SU-DHL-6 (cell line): ENCODE measurements at regions not wholly inside any gene's neighbourhood (a gene's known extent, or its start where the extent isn't known, plus 50 kb on each side); places are given as distances from the start of the nearest gene placed in this dataset.

Source experiments
- H2AFZ ChIP-seq: fragments of 200-600 bp; sonication (generic); 2 replicates; pipeline ENCODE4 v1.6.1; 2014; ENCODE audit warnings: low read depth, mild to moderate bottlenecking, moderate library complexity, mixed read lengths, antibody characterized with exemption, low read length; ENCODE audit not compliant: severe bottlenecking
- H3F3A ChIP-seq: fragments of 200-600 bp; shearing (Covaris generic); 2 replicates; pipeline ENCODE4 v1.6.0; 2016; ENCODE audit warnings: antibody characterized with exemption, mild to moderate bottlenecking; ENCODE audit not compliant: insufficient read depth
- H3K27ac ChIP-seq: fragments of 200-600 bp; sonication (generic); 2 replicates; pipeline ENCODE4 v1.5.1; 2016; ENCODE audit warnings: low read depth, mild to moderate bottlenecking, low read length, moderate library complexity, mixed read lengths
- H3K27me3 ChIP-seq: fragments of 200-600 bp; sonication (generic), shearing (Covaris generic); 2 replicates; pipeline ENCODE4 v1.6.0; 2014; ENCODE audit warnings: mild to moderate bottlenecking, low read length
- H3K36me3 ChIP-seq: fragments of 200-600 bp; sonication (generic); 2 replicates; pipeline ENCODE4 v1.6.1; 2014; ENCODE audit warnings: mild to moderate bottlenecking, low read length, mixed read lengths
- H3K4me2 ChIP-seq: fragments of 300-600, 200-600 bp; shearing (Covaris generic), sonication (generic); 2 replicates; pipeline ENCODE4 v1.6.0; 2014; ENCODE audit warnings: low read length, low read depth, mild to moderate bottlenecking; ENCODE audit not compliant: poor library complexity, severe bottlenecking
- H3K4me3 ChIP-seq: fragments of 200-600 bp; sonication (generic); 2 replicates; pipeline ENCODE4 v1.5.1; 2014; ENCODE audit warnings: antibody characterized with exemption, low read length, mild to moderate bottlenecking, mixed read lengths; ENCODE audit not compliant: insufficient read depth, poor library complexity, severe bottlenecking
- H3K79me2 ChIP-seq: fragments of 200-600 bp; sonication (generic); 2 replicates; pipeline ENCODE4 v1.6.1; 2014; ENCODE audit warnings: mild to moderate bottlenecking, low read length, moderate library complexity; ENCODE audit not compliant: insufficient read depth
- H3K9ac ChIP-seq: fragments of 200-600 bp; sonication (generic); 2 replicates; pipeline ENCODE4 v1.7.0; 2014; ENCODE audit warnings: mild to moderate bottlenecking, low read length
- H3K9me2 ChIP-seq: fragments of 200-600 bp; sonication (generic); replicated peaks from 2 replicates; pipeline ENCODE4 v1.6.1; 2014; ENCODE audit warnings: low read length; ENCODE audit not compliant: insufficient read depth
- H3K9me3 ChIP-seq: fragments of 200-600 bp; sonication (generic); 2 replicates; pipeline ENCODE4 v1.6.1; 2014; ENCODE audit warnings: low read length, mixed read lengths; ENCODE audit not compliant: insufficient read depth
- H4K20me1 ChIP-seq: fragments of 200-600 bp; sonication (generic); 2 replicates; pipeline ENCODE4 v1.6.1; 2014; ENCODE audit warnings: low read depth, mild to moderate bottlenecking, antibody characterized with exemption, low read length, moderate library complexity, mixed read lengths
- CTCF ChIP-seq: fragments of 200-600 bp; sonication (generic); IDR thresholded peaks from one replicate; pipeline ENCODE4 v1.5.1; 2017; ENCODE audit warnings: antibody characterized with exemption, mild to moderate bottlenecking, low read length, moderate library complexity; ENCODE audit not compliant: insufficient read depth, poor library complexity, severe bottlenecking
- EZH2phosphoT487 ChIP-seq: fragments of 200-600 bp; sonication (generic), shearing (Covaris generic); conservative IDR thresholded peaks from 2 replicates; pipeline ENCODE4 v1.6.1; 2018; ENCODE audit warnings: mild to moderate bottlenecking, antibody characterized with exemption, low read length, moderate library complexity, mixed read lengths

GRCh38 chr9:16275795-16276624 is 594.5 kb downstream of the BNC2 start:
- H3K9ac ChIP-seq, result no peak overlapping the region
- no peaks in the 10 kb centered on the region for H3F3A ChIP-seq
- no peaks in the 10 kb centered on the region for H3K79me2 ChIP-seq
- no peak for TF ChIP-seq CTCF
- no peaks in the 10 kb centered on the region for H3K9me2 ChIP-seq
- no peaks in the 10 kb centered on the region for H3K9me3 ChIP-seq
- H3K36me3 ChIP-seq, result no peaks in the 10 kb centered on the region
- H3K4me3 ChIP-seq, result no peak overlapping the region
- no peaks in the 10 kb centered on the region for H3K27me3 ChIP-seq
- no peaks in the 10 kb centered on the region for H4K20me1 ChIP-seq
- H3K4me2 ChIP-seq, result no peak overlapping the region
- no peak overlapping the region for H3K27ac ChIP-seq
- H2AFZ ChIP-seq, result no peak overlapping the region

GRCh38 chr9:16276866-16277265 is 593.6 kb downstream of the BNC2 start:
- no peak overlapping the region for H3K4me2 ChIP-seq
- no peaks in the 10 kb centered on the region for H3K27me3 ChIP-seq
- no peaks in the 10 kb centered on the region for H3F3A ChIP-seq
- H3K9me2 ChIP-seq, result no peaks in the 10 kb centered on the region
- H3K27ac ChIP-seq, result no peak overlapping the region
- no peak for TF ChIP-seq CTCF
- TF ChIP-seq EZH2phosphoT487, result no peak
- no peaks in the 10 kb centered on the region for H3K9me3 ChIP-seq
- no peak overlapping the region for H3K9ac ChIP-seq
- H3K4me3 ChIP-seq, result no peak overlapping the region
- H2AFZ ChIP-seq, result no peak overlapping the region
- H3K79me2 ChIP-seq, result no peaks in the 10 kb centered on the region
- no peaks in the 10 kb centered on the region for H3K36me3 ChIP-seq
- no peaks in the 10 kb centered on the region for H4K20me1 ChIP-seq

- Histone ChIP-seq H3K9me2 (no peaks in the 10 kb centered on the region), H3K4me2 (no peak overlapping the region), H3K79me2 (no peaks in the 10 kb centered on the region), H3K27ac (no peak overlapping the region), H3K4me3 (no peak overlapping the region), H3K27me3 (no peaks in the 10 kb centered on the region), H3F3A (no peaks in the 10 kb centered on the region), H3K9ac (no peak overlapping the region), H2AFZ (no peak overlapping the region), H3K9me3 (no peaks in the 10 kb centered on the region), H4K20me1 (no peaks in the 10 kb centered on the region), H3K36me3 (no peaks in the 10 kb centered on the region)
- TF ChIP-seq CTCF, result no peak
- no peak for TF ChIP-seq EZH2phosphoT487
Observed at GRCh38 chr9:16277471-16277960, 593.0 kb downstream of the BNC2 start.
